Skeletal muscle tissue (tissue), 3 donors: ENCODE measurements at regions not wholly inside any gene's neighbourhood (a gene's known extent, or its start where the extent isn't known, plus 50 kb on each side); places are given as distances from the start of the nearest gene placed in this dataset.

ENCODE experiments used
- H3K27ac ChIP-seq: one replicate; pipeline ENCODE4 v1.7.0; 2013; ENCODE audit warnings: mild to moderate bottlenecking, low read depth, low read length, inconsistent platforms
- H3K27me3 ChIP-seq, 3 donors: one replicate each; pipeline ENCODE4 v1.7.0; 2013; ENCODE audit warnings: low read length in 3 of 3; ENCODE audit not compliant: control insufficient read depth in 3 of 3, insufficient read depth in 3 of 3
- H3K36me3 ChIP-seq, 3 donors: one replicate each; pipeline ENCODE4 v1.7.0; 2013; ENCODE audit warnings: low read length in 3 of 3; ENCODE audit not compliant: control insufficient read depth in 3 of 3, insufficient read depth in 3 of 3
- H3K4me1 ChIP-seq, 3 donors: one replicate each; pipeline ENCODE4 v1.7.0; 2013; ENCODE audit warnings: low read length in 3 of 3, mild to moderate bottlenecking in 3 of 3; ENCODE audit not compliant: control insufficient read depth in 3 of 3, insufficient read depth in 3 of 3
- H3K4me3 ChIP-seq, 3 donors: one replicate each; pipeline ENCODE4 v1.7.0; 2013; ENCODE audit warnings: low read length in 3 of 3
- H3K9ac ChIP-seq, 3 donors: one replicate each; pipeline ENCODE4 v1.7.0; 2013; ENCODE audit warnings: low read length in 3 of 3, mild to moderate bottlenecking in 3 of 3, moderate library complexity in 2 of 3, low read depth in 1 of 3
- H3K9me3 ChIP-seq, 3 donors: one replicate each; pipeline ENCODE4 v1.7.0; 2013; ENCODE audit warnings: low read length in 3 of 3; ENCODE audit not compliant: control insufficient read depth in 3 of 3
- donor health status: Osteomylitis.

- no peaks in the 10 kb centered on the region for H3K27me3 ChIP-seq
- no peaks in the 10 kb centered on the region for H3K4me1 ChIP-seq
- H3K27ac ChIP-seq, result no peak overlapping the region
- H3K9ac ChIP-seq, result no peak overlapping the region
- peaks cover 0 to 5% (median 3%) of the 10 kb centered on the region in 3 donors for H3K9me3 ChIP-seq
- no peaks in the 10 kb centered on the region for H3K36me3 ChIP-seq
- no peak overlapping the region for H3K4me3 ChIP-seq
Measured at GRCh38 chr1:105686874-105687690, 1369.4 kb upstream of the PRMT6 start.

- no peak overlapping the region for H3K27ac ChIP-seq
- no peaks in the 10 kb centered on the region for H3K4me1 ChIP-seq
- no peaks in the 10 kb centered on the region for H3K9me3 ChIP-seq
- H3K9ac ChIP-seq, result no peak overlapping the region
- no peak overlapping the region for H3K4me3 ChIP-seq
- no peaks in the 10 kb centered on the region for H3K36me3 ChIP-seq
- H3K27me3 ChIP-seq, result no peaks in the 10 kb centered on the region
Measured at GRCh38 chr1:105700723-105701122, 1355.8 kb upstream of the PRMT6 start.

- no peaks in the 10 kb centered on the region for H3K36me3 ChIP-seq
- H3K9ac ChIP-seq, result no peak overlapping the region
- H3K27ac ChIP-seq, result no peak overlapping the region
- H3K27me3 ChIP-seq, result no peaks in the 10 kb centered on the region
- H3K9me3 ChIP-seq, result no peaks in the 10 kb centered on the region
- no peaks in the 10 kb centered on the region for H3K4me1 ChIP-seq
- no peak overlapping the region for H3K4me3 ChIP-seq
Measured at GRCh38 chr1:105724286-105724685, 1332.2 kb upstream of the PRMT6 start.

GRCh38 chr1:105730701-105731100, 1325.8 kb upstream of the PRMT6 start:
- no peaks in the 10 kb centered on the region for H3K36me3 ChIP-seq
- no peaks in the 10 kb centered on the region for H3K27me3 ChIP-seq
- no peak overlapping the region for H3K27ac ChIP-seq
- H3K9me3 ChIP-seq, result no peaks in the 10 kb centered on the region
- H3K9ac ChIP-seq, result no peak overlapping the region
- H3K4me1 ChIP-seq, result no peaks in the 10 kb centered on the region
- no peak overlapping the region for H3K4me3 ChIP-seq

- Histone ChIP-seq H3K27ac (no peak overlapping the region), H3K9ac (no peak overlapping the region), H3K9me3 (no peaks in the 10 kb centered on the region), H3K4me1 (no peaks in the 10 kb centered on the region), H3K36me3 (no peaks in the 10 kb centered on the region), H3K4me3 (no peak overlapping the region), H3K27me3 (no peaks in the 10 kb centered on the region)
Measured at GRCh38 chr1:105736349-105736748, 1320.1 kb upstream of the PRMT6 start.

- H3K9ac ChIP-seq, result no peak overlapping the region
- H3K27me3 ChIP-seq, result no peaks in the 10 kb centered on the region
- no peak overlapping the region for H3K4me3 ChIP-seq
- H3K27ac ChIP-seq, result no peak overlapping the region
- no peaks in the 10 kb centered on the region for H3K36me3 ChIP-seq
- H3K4me1 ChIP-seq, result no peaks in the 10 kb centered on the region
- H3K9me3 ChIP-seq, result no peaks in the 10 kb centered on the region
Measured at GRCh38 chr1:105779727-105780126, 1276.7 kb upstream of the PRMT6 start.

GRCh38 chr1:105785021-105785420, 1271.5 kb upstream of the PRMT6 start:
- Histone ChIP-seq H3K27me3 (no peaks in the 10 kb centered on the region), H3K9me3 (no peaks in the 10 kb centered on the region), H3K9ac (no peak overlapping the region), H3K36me3 (no peaks in the 10 kb centered on the region), H3K27ac (no peak overlapping the region), H3K4me3 (no peak overlapping the region), H3K4me1 (no peaks in the 10 kb centered on the region)

- Histone ChIP-seq H3K9ac (no peak overlapping the region), H3K9me3 (no peaks in the 10 kb centered on the region), H3K4me1 (no peaks in the 10 kb centered on the region), H3K4me3 (no peak overlapping the region), H3K27ac (no peak overlapping the region), H3K27me3 (no peaks in the 10 kb centered on the region), H3K36me3 (no peaks in the 10 kb centered on the region)
Measured at GRCh38 chr1:105793536-105794146, 1262.8 kb upstream of the PRMT6 start.

GRCh38 chr1:105795741-105796140, 1260.7 kb upstream of the PRMT6 start:
- Histone ChIP-seq H3K9me3 (no peaks in the 10 kb centered on the region), H3K27ac (no peak overlapping the region), H3K4me1 (no peaks in the 10 kb centered on the region)

GRCh38 chr1:105830571-105831146, 1225.8 kb upstream of the PRMT6 start:
- Histone ChIP-seq H3K9ac (no peak overlapping the region), H3K9me3 (no peaks in the 10 kb centered on the region), H3K4me3 (no peak overlapping the region), H3K36me3 (no peaks in the 10 kb centered on the region), H3K4me1 (no peaks in the 10 kb centered on the region), H3K27me3 (no peaks in the 10 kb centered on the region), H3K27ac (no peak overlapping the region)

More at GRCh38 chr1:105795741-105796140, 1260.7 kb upstream of the PRMT6 start:
- H3K4me3 ChIP-seq, result no peak overlapping the region
- no peaks in the 10 kb centered on the region for H3K36me3 ChIP-seq
- no peak overlapping the region for H3K9ac ChIP-seq
- H3K27me3 ChIP-seq, result no peaks in the 10 kb centered on the region
